GM19395 (cell line): ENCODE measurements at regions not wholly inside any gene's neighbourhood (a gene's known extent, or its start where the extent isn't known, plus 50 kb on each side); places are given as distances from the start of the nearest gene placed in this dataset.

Experiments used
- ATAC-seq: cut with Tn5 transposase; IDR thresholded peaks from one replicate; pipeline ENCODE4 v1.9.1; 2021; ENCODE audit warnings: mild to moderate bottlenecking, moderate library complexity; ENCODE audit not compliant: unreplicated experiment

GRCh38 chr2:106572541-106573450, 85.6 kb downstream of the CD8B2 start:
- ATAC-seq: no peak

GRCh38 chr2:106573773-106574172, 86.6 kb downstream of the CD8B2 start:
- no peak for ATAC-seq

- ATAC-seq: no peak
These were observed 88.8 kb downstream of the CD8B2 start for GRCh38 chr2:106575955-106576354.

GRCh38 chr2:106577255-106577651, 90.1 kb downstream of the CD8B2 start:
- no peak for ATAC-seq

GRCh38 chr2:106579750-106580197, 92.6 kb downstream of the CD8B2 start:
- ATAC-seq: no peak

GRCh38 chr2:106580241-106580640, 93.1 kb downstream of the CD8B2 start:
- no peak for ATAC-seq

GRCh38 chr2:106581328-106581727, 94.2 kb downstream of the CD8B2 start:
- ATAC-seq: no peak

GRCh38 chr2:106581755-106582147, 94.6 kb downstream of the CD8B2 start:
- no peak for ATAC-seq

- ATAC-seq: peak; percentile 84
These were observed 95.3 kb downstream of the CD8B2 start for GRCh38 chr2:106582148-106583143.

- ATAC-seq: no peak
These were observed 97.3 kb downstream of the CD8B2 start for GRCh38 chr2:106584304-106584954.

- ATAC-seq: no peak
These were observed 109.7 kb downstream of the CD8B2 start for GRCh38 chr2:106596844-106597243.

GRCh38 chr2:106599540-106599939, 112.4 kb downstream of the CD8B2 start:
- no peak for ATAC-seq

GRCh38 chr2:106602042-106602441, 114.9 kb downstream of the CD8B2 start:
- ATAC-seq: no peak

- no peak for ATAC-seq
These were observed 119.5 kb downstream of the CD8B2 start for GRCh38 chr2:106606652-106607051.

- ATAC-seq: no peak
These were observed 120.2 kb downstream of the CD8B2 start for GRCh38 chr2:106607371-106607770.

GRCh38 chr2:106609780-106610179, 122.6 kb downstream of the CD8B2 start:
- ATAC-seq: no peak

GRCh38 chr2:106614511-106615291, 127.5 kb downstream of the CD8B2 start:
- ATAC-seq: no peak

- ATAC-seq: no peak
These were observed 131.4 kb downstream of the CD8B2 start for GRCh38 chr2:106618614-106619013.

GRCh38 chr2:106623456-106623855, 136.3 kb downstream of the CD8B2 start:
- ATAC-seq: no peak

GRCh38 chr2:106624787-106625380, 137.7 kb downstream of the CD8B2 start:
- no peak for ATAC-seq
